ENCODE measurements at regions not wholly inside any gene's neighbourhood (a gene's known extent, or its start where the extent isn't known, plus 50 kb on each side); places are given as distances from the start of the nearest gene placed in this dataset.

DNA sequence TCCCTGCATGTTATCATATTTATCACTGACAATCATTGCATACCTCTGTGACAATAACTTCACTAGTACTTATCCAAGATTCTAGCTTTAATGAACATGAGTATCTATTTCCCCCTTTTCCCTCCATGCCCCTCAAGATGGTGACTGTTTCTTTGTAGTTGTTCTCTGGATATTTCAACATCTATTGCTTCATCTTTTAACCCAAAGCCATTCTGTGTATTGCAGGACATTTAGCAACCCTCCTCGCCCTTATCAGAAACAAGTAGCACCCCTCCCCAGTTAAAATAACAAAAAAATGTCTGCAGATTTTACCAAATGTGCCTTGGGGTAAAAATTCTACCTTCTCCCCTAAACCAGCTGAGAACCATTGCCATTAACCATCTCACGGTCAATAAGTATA lies 979.8 kb upstream of the MANEA start:
- Histone ChIP-seq H3K36me3 (ENCODE audit: control insufficient read depth in 2 of 3, insufficient read depth in 3 of 3, low read length in 3 of 3) (no peaks in the 10 kb centered on the region), H3K27ac (ENCODE audit: low read depth in 2 of 2, low read length in 2 of 2) (no peak overlapping the region), H3K27me3 (ENCODE audit: control insufficient read depth, insufficient read depth, low read length) (no peaks in the 10 kb centered on the region), H3K4me1 (ENCODE audit: control insufficient read depth in 2 of 3, insufficient read depth in 2 of 3, low read depth in 1 of 3, low read length in 3 of 3) (no peaks in the 10 kb centered on the region), H3K4me3 (ENCODE audit: low read length in 3 of 3) (no peak overlapping the region), H3K9ac (ENCODE audit: low read length in 3 of 3) (no peak overlapping the region), H3K9me3 (ENCODE audit: control insufficient read depth in 2 of 3, insufficient read depth in 1 of 3, low read length in 3 of 3) (peaks cover 0 to 2% (median 0%) of the 10 kb centered on the region in 3 donors)
- DNase-seq (no peak), FAIRE-seq (no peak)
- intact Hi-C loops (cut with DNase I) = no loop called here
- no peak for TF ChIP-seq CTCF (IDR thresholded peaks at IDR 0.05; ENCODE audit: borderline replicate concordance, extremely low read depth, insufficient read depth)

DNA sequence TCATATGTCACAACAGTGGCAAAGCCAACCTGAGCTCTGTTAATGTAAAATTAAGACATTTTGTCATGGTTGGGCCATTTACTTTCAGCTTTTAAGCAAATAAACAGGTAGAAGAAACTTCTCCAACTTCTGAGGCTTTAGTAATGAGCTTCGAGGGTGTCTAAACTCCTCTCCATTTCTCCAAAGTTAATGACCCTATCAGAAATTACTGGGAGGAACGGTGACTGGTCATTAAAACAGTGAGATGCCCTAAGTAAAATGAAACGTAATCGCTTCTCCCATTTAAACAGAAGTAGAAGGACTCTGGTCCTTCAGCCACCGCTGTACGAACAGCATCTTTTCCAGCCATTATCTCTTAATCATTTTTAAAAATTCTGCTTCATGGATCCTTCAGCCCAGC lies 986.9 kb upstream of the MANEA start:
- no peak overlapping the region for H3K4me3 ChIP-seq (ENCODE audit: low read length in 3 of 3)
- DNase-seq (peak in 3 of 5 donors; percentile 10 to 78 (median 67)), FAIRE-seq (no peak)
- no peaks in the 10 kb centered on the region for H3K9me3 ChIP-seq (ENCODE audit: control insufficient read depth in 2 of 3, insufficient read depth in 1 of 3, low read length in 3 of 3)
- no peaks in the 10 kb centered on the region for H3K27me3 ChIP-seq (ENCODE audit: control insufficient read depth, insufficient read depth, low read length)
- no peaks in the 10 kb centered on the region for H3K36me3 ChIP-seq (ENCODE audit: control insufficient read depth in 2 of 3, insufficient read depth in 3 of 3, low read length in 3 of 3)
- TF ChIP-seq CTCF (IDR thresholded peaks at IDR 0.05; ENCODE audit: borderline replicate concordance, extremely low read depth, insufficient read depth) = no peak
- no peak overlapping the region for H3K9ac ChIP-seq (ENCODE audit: low read length in 3 of 3)
- no peaks in the 10 kb centered on the region for H3K4me1 ChIP-seq (ENCODE audit: control insufficient read depth in 2 of 3, insufficient read depth in 2 of 3, low read depth in 1 of 3, low read length in 3 of 3)
- no peak overlapping the region for H3K27ac ChIP-seq (ENCODE audit: low read depth in 2 of 2, low read length in 2 of 2)
- intact Hi-C loops (cut with DNase I) = no loop called here

DNA sequence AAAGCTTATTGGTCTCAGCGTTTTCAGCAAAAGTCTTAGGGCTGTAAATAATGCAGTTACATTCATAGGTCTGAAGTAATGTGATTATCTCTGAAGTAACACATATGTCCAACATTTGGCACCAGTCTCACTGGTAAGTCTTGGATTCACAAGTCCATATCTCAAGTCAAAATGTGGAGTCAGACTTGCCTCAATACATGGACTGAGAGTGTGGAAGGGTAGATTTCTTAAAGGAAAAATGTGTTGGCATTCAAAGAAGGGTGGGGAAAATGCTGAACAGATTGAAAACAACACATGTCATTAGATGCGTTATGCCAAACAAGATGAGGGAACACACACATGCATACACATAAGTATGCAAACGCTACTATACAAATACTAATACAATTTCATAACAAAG lies 989.0 kb upstream of the MANEA start:
- DNase-seq (no peak), FAIRE-seq (no peak)
- intact Hi-C loops (cut with DNase I) = no loop called here
- Histone ChIP-seq H3K36me3 (ENCODE audit: control insufficient read depth in 2 of 3, insufficient read depth in 3 of 3, low read length in 3 of 3) (no peaks in the 10 kb centered on the region), H3K4me3 (ENCODE audit: low read length in 3 of 3) (no peak overlapping the region), H3K9me3 (ENCODE audit: control insufficient read depth in 2 of 3, insufficient read depth in 1 of 3, low read length in 3 of 3) (no peaks in the 10 kb centered on the region), H3K27me3 (ENCODE audit: control insufficient read depth, insufficient read depth, low read length) (no peaks in the 10 kb centered on the region), H3K4me1 (ENCODE audit: control insufficient read depth in 2 of 3, insufficient read depth in 2 of 3, low read depth in 1 of 3, low read length in 3 of 3) (no peaks in the 10 kb centered on the region), H3K27ac (ENCODE audit: low read depth in 2 of 2, low read length in 2 of 2) (no peak overlapping the region), H3K9ac (ENCODE audit: low read length in 3 of 3) (no peak overlapping the region)
- TF ChIP-seq CTCF (IDR thresholded peaks at IDR 0.05; ENCODE audit: borderline replicate concordance, extremely low read depth, insufficient read depth) = no peak

DNA sequence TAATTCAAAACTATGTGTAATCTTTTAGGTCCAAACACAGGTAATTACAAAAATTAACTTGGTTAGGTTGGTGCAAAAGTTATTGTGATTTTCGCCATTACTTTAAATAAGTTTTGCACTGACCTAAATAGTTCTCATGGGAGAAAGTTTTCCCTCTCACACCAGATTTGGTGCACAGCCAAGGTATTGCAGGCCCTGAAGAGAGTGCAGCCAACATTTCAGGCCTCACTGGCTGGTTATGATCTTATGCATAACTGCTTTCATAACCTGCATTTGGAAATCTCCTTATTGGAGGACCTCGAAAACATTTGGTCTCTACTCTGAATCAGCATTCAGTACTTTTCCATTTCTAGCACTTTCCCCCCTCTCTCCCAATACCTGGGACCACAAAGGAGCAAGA lies 993.1 kb upstream of the MANEA start:
- H3K27ac ChIP-seq (ENCODE audit: low read depth in 2 of 2, low read length in 2 of 2) = no peak overlapping the region
- H3K9me3 ChIP-seq (ENCODE audit: control insufficient read depth in 2 of 3, insufficient read depth in 1 of 3, low read length in 3 of 3) = no peaks in the 10 kb centered on the region
- H3K27me3 ChIP-seq (ENCODE audit: control insufficient read depth, insufficient read depth, low read length) = no peaks in the 10 kb centered on the region
- no peaks in the 10 kb centered on the region for H3K4me1 ChIP-seq (ENCODE audit: control insufficient read depth in 2 of 3, insufficient read depth in 2 of 3, low read depth in 1 of 3, low read length in 3 of 3)
- TF ChIP-seq CTCF (IDR thresholded peaks at IDR 0.05; ENCODE audit: borderline replicate concordance, extremely low read depth, insufficient read depth) = no peak
- intact Hi-C loops (cut with DNase I) = no loop called here
- no peak overlapping the region for H3K9ac ChIP-seq (ENCODE audit: low read length in 3 of 3)
- no peak for DNase-seq
- H3K4me3 ChIP-seq (ENCODE audit: low read length in 3 of 3) = no peak overlapping the region
- FAIRE-seq = no peak
- H3K36me3 ChIP-seq (ENCODE audit: control insufficient read depth in 2 of 3, insufficient read depth in 3 of 3, low read length in 3 of 3) = no peaks in the 10 kb centered on the region

All from kidney (tissue), 13 donors.